ENCODE measurements at regions not wholly inside any gene's neighbourhood (a gene's known extent, or its start where the extent isn't known, plus 50 kb on each side); places are given as distances from the start of the nearest gene placed in this dataset.
"Not testable (repeated sequence)": the region's sequence is repeated elsewhere in the genome, so short reads cannot be mapped to it uniquely, and the experiment has no call there.

DNA sequence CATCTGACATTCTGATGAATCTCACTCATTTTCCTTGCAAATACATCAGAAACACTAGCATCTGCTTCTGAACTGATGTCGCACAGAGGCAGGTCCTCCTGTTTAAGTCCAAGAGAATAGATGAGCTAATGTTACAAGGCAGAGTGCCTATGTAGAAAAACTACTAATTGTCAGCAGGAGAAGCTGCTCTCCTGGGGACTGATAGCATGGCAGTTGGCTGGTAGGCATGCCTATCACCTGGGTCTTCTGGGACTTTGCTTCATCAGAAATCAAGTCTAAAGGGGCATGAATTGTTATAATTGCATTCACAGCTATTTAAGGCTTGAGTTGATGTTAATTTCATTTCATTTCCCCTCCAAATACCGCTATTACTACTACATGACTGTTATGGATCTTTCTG is 457.2 kb downstream of the RAP2B start:
- DNase-seq, result no peak

DNA sequence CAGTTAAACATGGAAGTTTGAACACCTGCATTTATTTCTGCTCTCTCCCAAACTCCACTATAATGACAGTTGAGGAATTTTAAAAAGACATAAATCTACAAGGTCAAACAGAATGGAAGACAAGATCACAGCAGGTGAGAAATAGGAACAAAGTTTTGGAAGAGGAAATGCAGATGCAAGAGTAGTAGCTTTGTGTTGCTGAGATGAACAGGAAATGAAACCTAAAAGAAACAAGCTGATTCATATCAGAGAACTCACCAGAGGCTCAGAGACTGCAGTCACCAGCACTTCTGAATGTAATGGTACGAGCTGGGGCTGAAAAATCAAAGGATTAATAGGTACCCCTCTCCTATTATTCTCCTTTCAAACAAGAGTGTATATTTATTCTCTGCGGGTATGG is 459.9 kb downstream of the RAP2B start:
- no peak for DNase-seq

DNA sequence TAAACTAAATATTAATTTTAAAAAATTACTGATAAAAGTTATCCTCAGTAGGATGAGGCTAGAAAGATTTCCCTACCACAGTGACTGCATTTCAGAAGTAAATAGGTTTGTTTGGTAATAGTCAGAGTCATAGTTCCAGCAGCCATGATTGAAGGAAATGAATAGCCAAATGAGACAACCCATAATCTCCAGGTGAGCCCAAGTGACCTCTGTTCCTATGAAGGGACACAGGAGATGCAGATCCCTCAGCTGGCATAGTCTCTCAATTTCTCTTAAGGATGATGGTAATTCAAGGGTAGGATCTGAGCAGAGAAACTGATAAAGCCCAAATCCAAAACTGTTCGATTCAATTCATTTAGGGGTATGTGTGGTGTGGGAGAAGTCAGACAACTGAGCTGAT is 461.8 kb downstream of the RAP2B start:
- DNase-seq, result no peak

DNA sequence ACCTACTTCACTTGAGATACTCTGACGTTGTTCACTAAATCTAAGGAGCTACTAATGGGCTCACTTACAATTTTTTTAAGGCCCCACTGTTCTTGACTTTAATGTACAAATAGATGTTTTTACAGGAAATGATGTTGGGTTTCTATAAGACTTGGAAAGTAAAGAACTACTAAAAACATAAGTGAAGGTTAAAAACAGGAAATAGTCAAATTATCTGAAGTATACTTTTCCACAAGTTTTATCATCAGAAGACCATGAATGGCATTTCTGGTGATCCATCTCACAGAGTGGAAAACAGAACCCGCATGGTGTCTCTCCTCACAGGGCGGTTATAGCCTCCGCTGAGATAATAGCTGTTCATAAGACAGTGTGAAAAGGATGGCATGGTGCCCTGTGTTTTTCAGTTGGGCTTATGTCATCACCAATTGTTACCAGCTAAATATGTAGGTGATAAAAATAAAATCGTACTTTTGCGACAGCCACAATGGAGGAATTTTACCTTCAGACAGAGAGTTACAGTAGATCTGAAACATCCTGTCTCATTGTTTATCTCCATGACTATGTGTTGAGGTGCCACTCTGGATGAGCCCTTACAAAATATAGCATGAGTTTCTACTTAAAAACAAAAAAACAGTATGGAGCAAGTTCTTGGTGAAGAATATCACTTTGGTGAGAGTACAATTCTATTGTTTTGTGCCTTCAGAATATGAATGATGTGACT is 462.4 kb downstream of the RAP2B start:
- no peak for DNase-seq

DNA sequence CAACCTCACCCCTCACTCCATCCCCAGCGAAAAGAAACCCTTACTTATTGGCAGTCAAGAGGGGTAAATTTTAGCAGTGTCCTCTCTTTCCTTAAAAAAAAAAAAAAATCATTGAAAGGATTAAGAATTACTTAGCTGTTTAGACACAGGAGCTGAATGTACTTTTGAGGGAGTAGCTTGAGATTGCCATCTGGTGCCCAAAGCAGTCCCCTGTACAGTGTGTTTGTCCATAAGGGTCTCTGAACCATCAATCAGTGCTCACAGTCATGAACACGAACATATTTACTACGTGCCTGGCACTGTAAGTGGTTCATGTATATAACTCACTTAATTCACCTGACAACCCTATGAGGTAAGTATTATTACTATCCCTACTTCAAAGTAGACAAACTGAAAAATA is 463.5 kb downstream of the RAP2B start:
- DNase-seq, result peak; percentile 70 to 95

DNA sequence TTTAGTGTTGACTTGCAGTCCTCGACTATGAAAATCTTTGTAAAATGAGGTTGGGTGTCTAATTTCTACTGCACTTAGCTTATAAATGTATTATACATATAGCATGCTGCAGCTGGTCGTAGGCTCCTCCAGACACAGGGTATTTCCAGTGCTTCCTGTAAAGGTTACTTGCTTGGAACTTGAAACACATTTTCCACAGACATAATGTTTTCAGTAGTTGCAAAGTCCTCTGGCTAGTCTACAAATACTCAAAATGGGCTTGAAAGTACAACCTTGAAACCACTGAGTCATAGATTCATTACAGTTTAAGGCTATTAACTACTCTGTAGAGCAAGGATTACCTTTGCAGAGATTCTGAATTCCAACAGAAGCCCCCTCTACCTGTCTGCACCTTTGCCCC is 464.1 kb downstream of the RAP2B start:
- no peak for DNase-seq

DNA sequence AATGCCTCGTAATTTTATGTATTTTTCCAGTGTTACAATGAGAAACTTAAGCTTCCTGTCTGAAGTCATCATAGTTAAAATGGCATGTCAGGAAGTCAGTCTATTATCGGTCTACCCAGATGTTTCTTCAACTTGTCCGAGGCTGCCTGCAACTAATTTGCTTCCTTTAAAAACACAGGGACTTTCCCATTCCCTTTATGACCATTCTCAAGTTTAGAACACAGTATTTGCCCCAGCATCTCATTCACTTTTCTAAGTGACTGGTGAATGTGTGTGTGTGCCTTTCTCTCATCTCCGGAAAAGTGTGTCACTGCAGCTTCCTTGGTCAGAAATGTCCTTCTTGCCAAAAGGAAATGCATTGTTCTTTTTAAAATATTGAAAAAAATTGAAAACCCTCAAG is 466.6 kb downstream of the RAP2B start:
- no peak for DNase-seq

DNA sequence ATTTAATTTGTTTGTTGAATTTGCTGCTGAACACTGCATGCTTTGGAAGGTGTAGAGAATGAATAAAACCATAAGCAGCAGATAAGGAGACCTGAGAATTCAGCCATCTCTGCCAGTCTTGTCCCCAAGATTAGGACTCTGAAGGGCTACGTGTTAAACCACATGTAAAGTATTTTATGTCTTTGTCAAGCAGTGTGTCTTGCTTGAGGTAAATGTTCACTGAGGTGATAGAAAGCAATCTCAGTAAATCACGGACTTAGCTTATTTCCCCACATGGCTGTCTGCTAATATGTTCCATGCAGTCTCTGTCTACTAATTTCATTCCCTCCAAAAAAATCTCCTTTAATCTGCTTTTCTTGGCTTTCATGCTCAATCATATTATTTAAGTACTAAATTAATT is 467.1 kb downstream of the RAP2B start:
- no peak for DNase-seq

DNA sequence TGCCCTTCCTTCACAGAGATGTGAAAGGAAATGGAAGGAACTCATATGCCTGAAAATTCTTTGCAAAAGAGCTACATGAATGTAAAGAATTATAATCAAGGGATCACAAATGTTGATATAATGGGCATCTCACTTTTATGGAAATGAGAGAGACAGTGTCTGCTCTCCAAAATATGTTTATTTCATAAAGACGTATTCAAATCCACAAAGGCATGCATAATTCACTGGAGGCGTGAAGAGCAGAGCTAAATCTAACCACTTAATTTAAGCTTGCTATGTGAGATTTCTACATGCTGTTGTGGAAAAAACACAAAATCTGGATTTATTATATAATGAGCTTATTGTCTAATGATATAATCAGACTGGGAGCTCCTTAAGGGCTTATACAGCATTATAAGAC is 469.1 kb downstream of the RAP2B start:
- DNase-seq, result peak in 1 of 2 experiments; percentile 73

DNA sequence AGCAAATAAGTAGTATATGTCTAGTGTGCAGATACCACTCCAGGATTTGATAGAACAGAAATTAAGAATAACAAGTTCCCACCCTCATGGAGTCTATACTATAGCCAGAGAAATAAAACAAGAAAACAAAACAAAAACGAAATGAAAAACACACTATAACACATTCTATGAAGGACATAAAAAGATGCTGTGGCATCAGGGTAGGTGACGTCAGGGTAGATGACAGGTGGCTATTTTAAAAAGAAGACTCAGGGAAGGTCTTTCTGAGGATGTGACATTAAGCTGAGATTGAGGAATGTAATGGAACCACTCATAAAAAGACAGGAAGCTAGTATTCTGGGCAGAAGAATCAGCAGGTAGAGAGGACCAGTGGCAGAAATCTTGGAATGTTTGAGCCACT is 469.6 kb downstream of the RAP2B start:
- DNase-seq, result no peak

DNA sequence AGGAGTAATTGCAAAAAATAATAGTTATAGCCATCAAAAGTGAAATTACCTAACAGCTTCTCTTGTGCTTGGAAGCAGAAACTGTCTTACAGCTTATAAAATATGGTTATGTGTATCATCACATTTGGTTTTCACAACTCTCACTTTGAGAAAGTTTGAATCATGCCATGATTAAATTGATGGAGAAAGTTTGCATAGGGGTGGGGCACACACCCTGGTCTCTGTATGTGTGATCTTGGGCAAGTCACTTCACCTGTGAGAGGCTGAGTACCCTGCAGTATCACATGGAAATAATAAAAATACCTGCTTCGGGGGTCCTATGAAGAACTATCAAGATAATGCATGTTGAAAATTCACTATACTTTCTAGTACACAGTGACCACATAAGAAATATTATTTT is 471.4 kb downstream of the RAP2B start:
- DNase-seq, result no peak

DNA sequence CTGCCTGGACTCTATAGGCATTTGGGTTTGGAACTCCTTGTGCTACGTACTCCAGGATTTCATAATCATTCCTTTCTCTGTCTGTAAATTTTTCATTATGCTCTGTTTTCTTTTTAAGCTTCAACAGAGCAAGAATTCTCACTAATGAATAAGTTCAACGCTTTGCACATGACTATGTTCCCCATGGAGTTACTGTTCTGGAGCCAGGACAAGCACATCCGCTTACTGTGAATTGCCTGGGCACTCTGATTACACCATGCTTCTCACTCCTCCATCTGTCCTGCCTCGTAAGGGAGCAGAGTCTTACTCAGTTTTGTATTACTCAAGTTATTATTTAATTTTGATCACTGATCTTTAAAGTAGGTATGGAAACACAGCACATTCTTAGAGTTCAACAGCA is 472.7 kb downstream of the RAP2B start:
- DNase-seq, result no peak

DNA sequence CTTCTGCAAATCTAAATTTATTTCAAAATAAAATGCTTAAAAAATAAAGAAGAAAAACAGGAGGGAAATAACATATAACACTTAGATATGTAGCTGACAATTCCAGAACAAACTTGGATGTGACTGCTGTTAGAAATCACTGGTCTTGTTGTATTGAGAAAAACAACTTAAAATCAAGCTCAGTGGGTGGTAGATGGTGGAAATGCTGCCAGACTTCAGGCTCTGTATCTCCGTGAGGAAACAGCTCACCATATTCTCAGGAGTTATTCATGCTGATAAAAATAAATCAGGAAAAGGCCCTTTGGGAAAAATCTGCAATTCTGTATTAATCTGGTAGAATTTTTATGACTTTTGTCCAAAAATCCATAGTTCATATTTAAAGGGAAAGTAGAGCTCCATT is 477.6 kb downstream of the RAP2B start:
- no peak for DNase-seq

DNA sequence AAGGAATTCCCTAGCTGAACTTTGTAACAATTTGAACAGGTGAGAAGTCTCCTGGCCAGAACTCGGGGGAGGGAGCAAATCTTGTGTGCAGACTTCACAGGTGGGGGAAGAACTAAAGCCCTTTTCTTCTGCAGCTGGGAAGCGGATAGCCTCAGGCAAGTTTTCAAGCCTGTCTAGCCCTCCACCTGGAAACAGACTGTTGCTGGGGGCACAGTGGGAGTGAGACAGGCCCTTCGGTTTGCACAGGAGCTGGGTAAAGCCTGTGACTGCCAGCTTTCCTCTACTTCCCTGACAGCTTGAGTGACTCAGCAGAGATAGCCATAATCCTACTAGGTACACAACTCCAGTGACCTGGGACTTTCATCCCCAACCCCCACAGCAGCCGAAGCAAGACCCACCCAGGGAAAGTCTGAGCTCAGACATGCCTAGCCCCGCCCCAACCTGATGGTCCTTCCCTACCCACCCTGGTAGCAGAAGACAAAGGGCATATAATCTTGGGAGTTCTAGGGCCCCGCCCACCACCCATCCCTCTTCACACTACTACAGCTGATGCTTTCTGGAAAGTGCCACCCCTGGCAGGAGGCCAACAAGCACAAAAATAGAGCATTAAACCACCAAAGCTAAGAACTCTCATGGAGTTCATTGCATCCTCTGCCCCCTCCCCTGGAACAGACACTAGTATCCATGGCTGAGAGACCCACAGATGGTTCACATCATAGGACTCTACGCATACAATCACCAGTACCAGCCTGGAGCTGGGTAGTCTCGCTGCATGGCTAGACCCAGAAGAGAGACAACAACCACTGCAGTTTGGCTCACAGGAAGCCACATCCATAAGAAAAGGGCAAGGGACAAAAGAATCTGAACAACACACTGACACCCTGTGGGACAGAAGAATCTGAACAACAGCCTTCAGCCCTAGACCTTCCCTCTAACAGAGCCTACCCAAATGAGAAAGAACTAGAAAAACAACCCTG is 479.0 kb downstream of the RAP2B start:
- DNase-seq, result no peak

DNA sequence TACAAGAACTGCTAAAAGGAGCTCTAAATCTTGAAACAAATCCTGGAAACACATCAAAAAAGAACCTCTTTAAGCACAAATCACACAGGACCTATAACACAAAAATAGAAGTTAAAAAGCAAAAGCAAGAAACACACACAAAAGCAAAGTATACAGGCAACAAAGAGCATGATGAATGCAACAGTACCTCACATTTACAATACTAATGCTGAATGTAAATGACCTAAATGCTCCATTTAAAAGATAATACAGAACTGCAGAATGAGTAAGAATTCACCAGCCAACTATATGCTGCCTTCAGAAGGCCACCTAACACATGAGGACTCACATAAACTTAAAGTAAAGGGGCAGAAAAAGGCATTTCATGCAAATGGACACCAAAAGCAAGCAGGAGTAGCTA is 478.6 kb upstream of the ARHGEF26 start:
- not testable (repeated sequence) for DNase-seq

DNA sequence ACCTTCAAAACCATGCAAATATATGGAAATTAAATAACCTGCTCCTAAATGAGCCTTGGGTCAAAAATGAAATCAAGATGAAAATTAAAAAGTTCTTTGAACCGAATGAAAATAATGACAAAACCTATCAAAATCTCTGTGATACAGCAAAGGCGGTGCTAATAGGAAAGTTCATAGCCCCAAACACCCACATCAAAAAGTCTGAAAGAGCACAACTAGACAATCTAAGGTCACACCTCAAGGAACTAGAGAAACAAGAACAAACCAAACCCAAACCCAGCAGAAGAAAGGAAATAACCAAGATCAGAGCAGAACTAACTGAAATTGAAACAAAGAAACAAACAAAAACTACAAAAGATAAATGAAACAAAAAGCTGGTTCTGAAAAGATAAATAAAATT is 477.7 kb upstream of the ARHGEF26 start:
- DNase-seq, result not testable (repeated sequence)

DNA sequence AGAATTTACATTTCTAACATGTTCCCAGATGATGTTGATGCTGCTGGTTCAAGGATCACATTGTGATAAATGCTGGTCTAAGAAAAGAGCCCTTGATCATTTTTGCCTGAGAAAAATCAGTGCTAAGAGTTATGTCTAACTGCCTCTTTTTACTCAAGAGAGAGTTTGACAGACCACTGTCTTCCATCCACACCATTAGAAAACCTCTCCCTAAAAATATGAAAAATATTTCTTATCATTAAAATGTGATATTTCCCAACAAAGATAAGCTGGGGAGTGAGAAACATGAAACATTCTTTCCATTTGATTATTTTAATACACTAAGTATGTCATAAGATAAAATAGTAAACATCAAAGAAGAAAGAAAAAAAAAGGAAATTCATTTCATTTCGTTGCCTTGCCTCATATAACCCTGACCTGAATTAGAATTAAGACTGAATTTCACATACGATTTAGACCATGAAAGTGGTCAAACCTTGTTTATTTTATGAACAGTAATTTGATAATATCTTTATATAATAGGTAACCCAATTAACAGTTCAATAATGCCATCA is 471.8 kb upstream of the ARHGEF26 start:
- no peak for DNase-seq

DNA sequence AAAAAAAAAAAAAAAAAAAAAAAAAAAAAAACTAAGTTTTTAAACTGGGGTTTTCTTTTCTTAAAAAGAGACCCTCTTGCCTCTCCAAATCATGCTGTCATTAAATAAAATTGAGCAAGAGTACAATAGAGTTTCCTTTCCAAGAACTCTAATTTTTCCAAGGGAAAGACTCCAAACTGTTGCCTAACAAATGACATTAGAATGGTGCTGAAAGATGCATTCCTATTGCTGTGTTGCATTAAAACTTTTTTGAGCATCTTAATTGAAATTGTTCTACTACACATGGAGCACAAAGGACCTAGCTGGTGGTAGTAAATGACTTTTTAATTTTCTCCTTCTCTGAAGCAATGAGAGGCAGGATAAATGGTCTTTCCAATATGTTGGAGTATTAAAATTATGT is 469.1 kb upstream of the ARHGEF26 start:
- no peak for DNase-seq

DNA sequence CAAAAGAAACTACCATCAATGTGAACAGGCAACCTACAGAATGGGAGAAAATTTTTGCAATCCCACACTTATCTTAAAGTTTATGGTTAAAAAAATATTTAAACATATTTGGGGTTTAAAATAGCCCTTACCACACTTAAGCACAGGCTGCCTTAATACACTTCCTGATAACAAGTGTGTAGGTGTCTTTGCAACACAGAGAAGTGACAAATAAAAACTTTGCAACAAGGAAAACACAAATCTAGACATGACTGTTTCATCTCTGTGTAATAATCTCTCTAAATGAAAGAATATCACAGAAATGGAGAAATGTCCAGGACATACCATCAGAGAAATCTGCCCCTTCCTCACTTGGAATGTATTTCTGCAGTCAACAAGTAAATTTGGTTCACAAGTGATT is 464.1 kb upstream of the ARHGEF26 start:
- no peak for DNase-seq

DNA sequence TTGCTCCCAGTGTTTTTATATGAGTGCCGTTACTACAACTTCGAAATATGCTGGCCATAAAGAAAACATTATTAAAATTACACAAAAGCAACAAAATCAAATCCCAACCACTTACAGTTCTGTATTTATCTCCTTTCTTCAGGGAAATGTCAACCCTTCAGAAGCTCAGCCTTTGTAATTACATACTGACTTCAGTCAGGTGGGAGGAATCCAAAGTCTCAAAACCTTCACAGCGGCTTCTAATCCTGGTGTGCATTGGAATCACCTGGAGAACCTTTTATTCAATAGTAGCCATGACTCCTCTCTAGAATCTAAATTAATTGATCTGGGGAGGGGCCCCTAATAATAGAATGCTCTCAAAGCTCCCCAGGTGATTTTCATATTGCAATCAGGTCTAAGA is 463.7 kb upstream of the ARHGEF26 start:
- no peak for DNase-seq

DNA sequence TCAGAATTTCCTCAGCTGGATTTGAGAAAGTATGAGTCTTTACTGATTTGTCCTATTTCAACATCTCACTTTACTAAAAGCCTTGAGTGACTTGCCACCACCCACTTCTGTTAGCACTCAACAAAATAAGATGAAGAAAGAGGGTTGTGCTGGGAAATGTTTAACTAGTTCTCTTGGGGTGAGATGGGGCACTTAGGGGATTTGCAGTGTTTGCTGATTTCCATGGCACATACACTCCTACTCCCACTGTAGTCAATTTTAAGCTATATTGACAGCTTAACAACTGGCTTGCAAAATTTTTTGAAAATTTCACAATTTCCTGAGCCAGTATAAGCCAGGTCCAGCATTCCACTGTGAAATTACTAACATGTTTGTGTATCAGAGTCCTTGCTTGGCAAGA is 463.1 kb upstream of the ARHGEF26 start:
- no peak for DNase-seq

DNA sequence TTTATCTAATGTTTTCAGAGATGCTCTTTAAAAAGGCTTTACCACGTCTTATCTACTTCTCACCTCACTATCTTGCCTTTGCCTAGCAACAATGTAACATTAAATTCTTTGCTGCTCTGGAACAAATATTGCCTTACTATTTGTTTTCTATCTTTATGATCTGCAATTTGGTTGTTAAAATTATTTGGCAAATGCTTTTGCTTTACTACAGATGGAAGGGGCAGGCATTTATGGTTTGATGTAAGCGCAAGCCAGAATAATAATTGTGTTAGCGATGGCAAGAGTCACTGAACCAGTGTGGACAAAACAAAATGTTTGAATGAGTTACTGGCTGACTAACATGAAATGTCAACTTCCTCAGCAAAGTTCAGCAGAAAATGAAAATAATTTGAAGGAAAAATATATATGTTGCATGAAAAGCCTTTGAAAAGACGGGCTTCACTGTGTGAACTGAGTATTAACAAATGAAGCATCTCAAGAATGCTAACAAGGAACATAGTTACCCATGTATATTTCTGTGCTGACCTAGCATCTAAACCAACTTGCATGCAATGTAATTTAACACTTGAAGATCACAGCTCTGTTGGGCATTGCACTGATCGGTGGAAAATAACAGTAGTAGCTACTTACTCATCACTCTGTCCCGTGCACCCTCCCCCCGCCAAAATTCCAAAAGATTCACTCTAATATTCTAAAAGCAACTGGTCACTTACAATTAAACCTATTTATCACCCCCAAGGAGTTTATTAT is 454.0 kb upstream of the ARHGEF26 start:
- DNase-seq, result no peak

DNA sequence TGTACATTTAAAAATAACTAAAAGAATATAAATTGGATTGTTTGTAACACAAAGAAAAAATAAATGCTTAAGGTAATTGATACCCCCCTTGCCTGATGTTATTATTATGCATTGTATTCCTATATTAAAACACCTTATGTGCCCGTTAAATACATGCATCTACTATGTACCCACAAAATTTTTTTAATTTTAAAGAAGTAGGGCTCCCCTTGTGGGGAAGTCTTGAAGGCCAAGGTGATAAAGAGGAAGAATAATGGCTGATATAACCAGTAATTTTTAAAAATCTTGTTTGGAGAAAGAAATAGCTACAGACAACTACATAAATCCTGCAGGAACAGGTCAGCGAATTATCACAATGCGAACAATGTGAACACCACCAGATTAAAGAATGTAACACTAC is 451.7 kb upstream of the ARHGEF26 start:
- no peak for DNase-seq
